Esophagus muscularis mucosa (tissue), 4 donors: ENCODE measurements at regions not wholly inside any gene's neighbourhood (a gene's known extent, or its start where the extent isn't known, plus 50 kb on each side); places are given as distances from the start of the nearest gene placed in this dataset.

Source experiments
- DNase-seq: peaks from one replicate; pipeline ENCODE4 v3.0.0-alpha.2; 2017; ENCODE audit errors: extremely low spot score
- H3K27ac ChIP-seq, 4 donors: fragments of 200-600 bp; sonication (generic); replicated peaks in 1 of 4; 1 replicate in 3 of 4; 2 replicates in 1 of 4; pipeline ENCODE4 v1.5.1; 2016 to 2019; ENCODE audit warnings: mild to moderate bottlenecking in 1 of 4
- H3K27me3 ChIP-seq, 4 donors: fragments of 200-600 bp; sonication (generic); one replicate each; pipeline versions ENCODE4 v1.5.1 to v1.6.0; 2016 to 2019
- H3K36me3 ChIP-seq, 4 donors: fragments of 200-600 bp; sonication (generic); one replicate each; pipeline ENCODE4 v1.5.1; 2016 to 2019
- H3K4me1 ChIP-seq, 4 donors: fragments of 200-600 bp; sonication (generic); one replicate each; pipeline ENCODE4 v1.5.1; 2016 to 2019
- H3K4me3 ChIP-seq, 4 donors: fragments of 200-600 bp; sonication (generic); 1 replicate in 2 of 4; 2 replicates in 2 of 4; pipeline ENCODE4 v1.5.1; 2016 to 2019; ENCODE audit warnings: mild to moderate bottlenecking in 4 of 4, moderate library complexity in 1 of 4
- H3K9me3 ChIP-seq, 4 donors: fragments of 200-600 bp; sonication (generic); 1 replicate in 3 of 4; 2 replicates in 1 of 4; pipeline ENCODE4 v1.5.1; 2016 to 2019
- EP300 ChIP-seq: sonication (generic); formaldehyde crosslinking; IDR thresholded peaks from one replicate; pipeline ENCODE4 v1.6.1; 2017; ENCODE audit warnings: antibody characterized with exemption
- POLR2A ChIP-seq: fragments of 450-650 bp; IDR thresholded peaks from one replicate; pipeline ENCODE4 v1.6.1; 2017; ENCODE audit warnings: antibody characterized with exemption, moderate library complexity, mild to moderate bottlenecking, low read depth
- POLR2AphosphoS5 ChIP-seq, 2 donors: sonication (generic); formaldehyde crosslinking; IDR thresholded peaks; one replicate each; pipeline ENCODE4 v1.6.1; 2017; ENCODE audit warnings: antibody characterized with exemption in 2 of 2
- WGBS: methylation state at CpG from one replicate; pipeline ENCODE4 v1.1.5; 2018; 5-methylcytosine and 5-hydroxymethylcytosine counted together
- intact Hi-C: fragments of 100-400 bp; cut with DNase I; formaldehyde crosslinking; loops from one replicate; pipeline ENCODE4 v1.15.1; 2023
- small RNA-seq, 3 donors: library from RNA; depleted of rRNA; stranded (forward); fragments of <200 nt; gene quantifications; one replicate each; pipeline ENCODE3, GENCODE V24; 2016
- TF ChIP-seq, protein P1 (sequence below), 3 experiments: fragments of 200-600 bp in 2 of 3; fragments of 450-650 bp in 1 of 3; sonication (generic) in 2 of 3; IDR thresholded peaks; one replicate each; pipeline ENCODE4 v1.5.1; 2017 to 2019; ENCODE audit warnings: antibody characterized with exemption in 3 of 3, mild to moderate bottlenecking in 2 of 3, moderate library complexity in 1 of 3

DNA sequence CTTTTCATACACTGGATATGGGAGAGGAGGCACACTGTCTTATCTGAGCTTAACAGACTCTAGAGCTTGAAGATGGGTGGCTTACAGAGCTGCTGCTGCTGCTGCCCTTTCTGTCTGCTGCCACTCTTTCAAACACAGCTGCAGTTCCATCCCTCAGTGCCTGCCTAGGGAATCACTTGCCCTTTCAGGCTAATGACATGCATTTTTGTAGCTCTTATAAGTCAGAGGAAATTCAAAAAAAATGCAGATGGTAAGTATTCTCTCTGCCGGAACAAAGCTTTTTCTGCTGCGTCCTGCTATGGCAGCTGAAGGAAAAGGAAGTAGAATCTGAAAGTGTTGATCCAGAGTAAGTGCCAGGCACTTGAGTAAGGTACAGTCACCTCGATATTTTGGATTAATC, 460.4 kb upstream of the DIAPH2 start:
- WGBS: 61% methylated on average over 3 of the region's 3 CpGs
- Histone ChIP-seq H3K4me1 (no peaks in the 10 kb centered on the region), H3K4me3 (no peak overlapping the region), H3K9me3 (no peaks in the 10 kb centered on the region), H3K27me3 (no peaks in the 10 kb centered on the region), H3K36me3 (no peaks in the 10 kb centered on the region), H3K27ac (no peak overlapping the region)
- no peak for DNase-seq
- TF ChIP-seq POLR2AphosphoS5 (IDR thresholded peaks at IDR 0.05) (no peak), EP300 (no peak), POLR2A (no peak)
- TF ChIP-seq, protein P1, sequence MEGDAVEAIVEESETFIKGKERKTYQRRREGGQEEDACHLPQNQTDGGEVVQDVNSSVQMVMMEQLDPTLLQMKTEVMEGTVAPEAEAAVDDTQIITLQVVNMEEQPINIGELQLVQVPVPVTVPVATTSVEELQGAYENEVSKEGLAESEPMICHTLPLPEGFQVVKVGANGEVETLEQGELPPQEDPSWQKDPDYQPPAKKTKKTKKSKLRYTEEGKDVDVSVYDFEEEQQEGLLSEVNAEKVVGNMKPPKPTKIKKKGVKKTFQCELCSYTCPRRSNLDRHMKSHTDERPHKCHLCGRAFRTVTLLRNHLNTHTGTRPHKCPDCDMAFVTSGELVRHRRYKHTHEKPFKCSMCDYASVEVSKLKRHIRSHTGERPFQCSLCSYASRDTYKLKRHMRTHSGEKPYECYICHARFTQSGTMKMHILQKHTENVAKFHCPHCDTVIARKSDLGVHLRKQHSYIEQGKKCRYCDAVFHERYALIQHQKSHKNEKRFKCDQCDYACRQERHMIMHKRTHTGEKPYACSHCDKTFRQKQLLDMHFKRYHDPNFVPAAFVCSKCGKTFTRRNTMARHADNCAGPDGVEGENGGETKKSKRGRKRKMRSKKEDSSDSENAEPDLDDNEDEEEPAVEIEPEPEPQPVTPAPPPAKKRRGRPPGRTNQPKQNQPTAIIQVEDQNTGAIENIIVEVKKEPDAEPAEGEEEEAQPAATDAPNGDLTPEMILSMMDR (IDR thresholded peaks at IDR 0.05): no peak
- intact Hi-C loops: no loop called here

DNA sequence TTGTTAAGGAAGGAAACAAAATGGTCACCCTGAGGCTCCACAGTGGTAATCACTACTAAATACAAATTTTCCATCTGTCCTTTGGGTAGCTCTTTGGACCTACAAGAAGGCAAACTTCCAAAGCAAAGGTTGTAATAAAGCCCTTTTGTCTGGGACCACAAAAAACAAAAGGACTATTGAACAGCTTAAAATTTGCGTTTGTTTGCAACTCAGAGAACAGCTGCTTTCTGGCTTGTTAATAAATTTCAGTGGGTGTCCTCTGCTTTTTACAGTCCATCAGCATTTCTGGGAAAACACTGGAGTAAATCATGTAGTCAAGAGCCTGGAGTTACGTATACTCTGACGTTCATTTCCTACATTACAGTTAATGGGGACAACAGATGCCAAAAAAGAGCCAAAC, 439.7 kb upstream of the DIAPH2 start:
- WGBS: 35% methylated on average over 3 of the region's 3 CpGs
- peak overlapping the region in 1 of 4 donors; percentile 14 for H3K27ac ChIP-seq
- no peaks in the 10 kb centered on the region for H3K27me3 ChIP-seq

DNA sequence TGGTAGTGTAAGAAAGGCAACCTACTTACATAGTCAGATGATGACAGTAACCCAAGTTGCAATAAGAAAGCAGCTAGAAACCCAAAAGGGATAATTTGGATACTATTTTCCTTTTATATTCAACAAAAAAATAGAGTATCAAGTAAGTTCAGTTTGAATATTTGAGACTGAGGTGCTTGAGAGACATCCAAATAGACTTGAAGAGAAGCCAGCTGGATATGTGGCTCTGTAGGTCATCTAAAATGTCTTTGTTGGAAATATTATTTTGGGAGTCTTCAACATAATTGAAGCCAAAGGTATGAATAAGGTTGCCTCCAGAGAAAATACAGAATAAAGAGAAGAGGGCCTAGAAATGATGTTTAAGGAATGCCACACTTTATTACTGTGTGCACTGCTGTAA, 438.2 kb upstream of the DIAPH2 start:
- TF ChIP-seq, protein P1 (IDR thresholded peaks at IDR 0.05): no peak
- no peak for TF ChIP-seq EP300
- TF ChIP-seq POLR2A: no peak
- TF ChIP-seq POLR2AphosphoS5 (IDR thresholded peaks at IDR 0.05): no peak
- Histone ChIP-seq H3K27ac (no peak overlapping the region), H3K4me3 (no peak overlapping the region), H3K4me1 (peaks cover 0 to 5% (median 2%) of the 10 kb centered on the region in 4 donors), H3K36me3 (no peaks in the 10 kb centered on the region), H3K9me3 (no peaks in the 10 kb centered on the region), H3K27me3 (no peaks in the 10 kb centered on the region)
- intact Hi-C loops: no loop called here
- DNase-seq: no peak

More for the DNA sequence above, 439.7 kb upstream of the DIAPH2 start:
- TF ChIP-seq EP300 (no peak), POLR2A (no peak), POLR2AphosphoS5 (IDR thresholded peaks at IDR 0.05) (no peak)
- TF ChIP-seq, protein P1 (IDR thresholded peaks at IDR 0.05): no peak
- intact Hi-C loops: no loop called here
- no peak overlapping the region for H3K4me3 ChIP-seq
- H3K36me3 ChIP-seq: no peaks in the 10 kb centered on the region
- no peaks in the 10 kb centered on the region for H3K9me3 ChIP-seq
- peaks cover 0 to 5% (median 2%) of the 10 kb centered on the region in 4 donors for H3K4me1 ChIP-seq
- DNase-seq: no peak

Small RNA genes lying in the stretch of these regions (small RNA-seq; reads per million reads assigned to genes)
- gene AL022161.1 (0 reads per million in 3 donors), gene RN7SL379P (0 reads per million in 3 donors), gene RNA5SP510 (0 reads per million in 3 donors), gene RPS29P28 (0 reads per million in 3 donors)
